Calu3 (cell line): ENCODE measurements at regions not wholly inside any gene's neighbourhood (a gene's known extent, or its start where the extent isn't known, plus 50 kb on each side); places are given as distances from the start of the nearest gene placed in this dataset.

Source experiments
- BruUV-seq: library from RNA; stranded (reverse); fragments of 400-500 nt; replicated peaks from 2 replicates; lab custom pipeline; 2021; lab: Mats Ljungman, UMichigan
- CTCF ChIA-PET: fragments of 300-600 bp; sonication (Branson Sonifier 250); formaldehyde crosslinking; loops from one replicate; lab custom pipeline; 2022; ENCODE audit warnings: antibody characterized with exemption; lab: Charles Lee
- DNase-seq: peaks from one replicate; pipeline ENCODE4 v3.0.0; 2022
- H3K27ac Mint-ChIP-seq: one replicate; pipeline ENCODE4 v1.8.0; 2022; ENCODE audit warnings: mixed read lengths; ENCODE audit not compliant: unreplicated experiment
- H3K27me3 Mint-ChIP-seq: one replicate; pipeline ENCODE4 v1.8.0; 2022; ENCODE audit warnings: mixed read lengths; ENCODE audit not compliant: unreplicated experiment
- H3K36me3 Mint-ChIP-seq: one replicate; pipeline ENCODE4 v1.8.0; 2022; ENCODE audit warnings: mild to moderate bottlenecking, moderate library complexity, mixed read lengths; ENCODE audit not compliant: insufficient read depth, unreplicated experiment
- H3K4me1 Mint-ChIP-seq: one replicate; pipeline ENCODE4 v1.8.0; 2022; ENCODE audit warnings: mild to moderate bottlenecking, low read depth, mixed read lengths; ENCODE audit not compliant: unreplicated experiment
- H3K4me3 Mint-ChIP-seq: one replicate; pipeline ENCODE4 v1.8.0; 2022; ENCODE audit warnings: mild to moderate bottlenecking, low read depth, moderate library complexity, mixed read lengths; ENCODE audit not compliant: unreplicated experiment
- H3K9me3 Mint-ChIP-seq: one replicate; pipeline ENCODE4 v1.8.0; 2022; ENCODE audit warnings: low read depth, mixed read lengths; ENCODE audit not compliant: unreplicated experiment
- intact Hi-C: fragments of 100-400 bp; cut with micrococcal nuclease; formaldehyde crosslinking; loops from one replicate; pipeline ENCODE4 v1.10.0; 2022; ENCODE audit not compliant: unreplicated experiment
- TF ChIP-seq, protein P1 (sequence below): fragments of 200-600 bp; IDR thresholded peaks from one replicate; pipeline ENCODE4 v1.8.0; 2022; ENCODE audit warnings: antibody characterized with exemption; ENCODE audit not compliant: unreplicated experiment

DNA sequence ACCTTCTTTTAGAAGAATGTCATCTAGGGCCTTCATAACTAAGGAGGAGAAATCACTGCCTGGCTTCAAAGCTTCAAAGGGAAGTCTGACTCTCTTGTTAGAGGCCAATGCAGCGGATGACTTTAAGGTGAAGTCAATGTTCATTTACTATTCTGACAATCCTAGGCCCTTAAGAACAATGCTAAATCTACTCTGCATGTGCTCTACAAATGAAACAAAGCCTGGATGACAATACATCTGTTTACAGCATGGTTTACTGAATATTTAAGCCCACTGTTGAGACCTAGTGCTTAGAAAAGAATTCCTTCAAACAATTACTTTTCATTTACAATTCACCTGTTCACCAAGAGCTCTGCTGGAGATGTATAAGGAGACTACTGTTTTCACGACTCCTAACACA lies 160.4 kb upstream of the EPHA3 start:
- no peaks in the 10 kb centered on the region for H3K27me3 Mint-ChIP-seq
- TF ChIP-seq, protein P1, sequence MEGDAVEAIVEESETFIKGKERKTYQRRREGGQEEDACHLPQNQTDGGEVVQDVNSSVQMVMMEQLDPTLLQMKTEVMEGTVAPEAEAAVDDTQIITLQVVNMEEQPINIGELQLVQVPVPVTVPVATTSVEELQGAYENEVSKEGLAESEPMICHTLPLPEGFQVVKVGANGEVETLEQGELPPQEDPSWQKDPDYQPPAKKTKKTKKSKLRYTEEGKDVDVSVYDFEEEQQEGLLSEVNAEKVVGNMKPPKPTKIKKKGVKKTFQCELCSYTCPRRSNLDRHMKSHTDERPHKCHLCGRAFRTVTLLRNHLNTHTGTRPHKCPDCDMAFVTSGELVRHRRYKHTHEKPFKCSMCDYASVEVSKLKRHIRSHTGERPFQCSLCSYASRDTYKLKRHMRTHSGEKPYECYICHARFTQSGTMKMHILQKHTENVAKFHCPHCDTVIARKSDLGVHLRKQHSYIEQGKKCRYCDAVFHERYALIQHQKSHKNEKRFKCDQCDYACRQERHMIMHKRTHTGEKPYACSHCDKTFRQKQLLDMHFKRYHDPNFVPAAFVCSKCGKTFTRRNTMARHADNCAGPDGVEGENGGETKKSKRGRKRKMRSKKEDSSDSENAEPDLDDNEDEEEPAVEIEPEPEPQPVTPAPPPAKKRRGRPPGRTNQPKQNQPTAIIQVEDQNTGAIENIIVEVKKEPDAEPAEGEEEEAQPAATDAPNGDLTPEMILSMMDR, result no peak
- H3K9me3 Mint-ChIP-seq, result peaks cover 6% of the 10 kb centered on the region
- H3K27ac Mint-ChIP-seq, result no peak overlapping the region
- intact Hi-C loops, result no loop called here
- H3K4me1 Mint-ChIP-seq, result no peaks in the 10 kb centered on the region
- CTCF ChIA-PET, result no interaction called here
- H3K4me3 Mint-ChIP-seq, result no peak overlapping the region
- DNase-seq, result no peak
- BruUV-seq, result no TSS peak
- H3K36me3 Mint-ChIP-seq, result no peaks in the 10 kb centered on the region

DNA sequence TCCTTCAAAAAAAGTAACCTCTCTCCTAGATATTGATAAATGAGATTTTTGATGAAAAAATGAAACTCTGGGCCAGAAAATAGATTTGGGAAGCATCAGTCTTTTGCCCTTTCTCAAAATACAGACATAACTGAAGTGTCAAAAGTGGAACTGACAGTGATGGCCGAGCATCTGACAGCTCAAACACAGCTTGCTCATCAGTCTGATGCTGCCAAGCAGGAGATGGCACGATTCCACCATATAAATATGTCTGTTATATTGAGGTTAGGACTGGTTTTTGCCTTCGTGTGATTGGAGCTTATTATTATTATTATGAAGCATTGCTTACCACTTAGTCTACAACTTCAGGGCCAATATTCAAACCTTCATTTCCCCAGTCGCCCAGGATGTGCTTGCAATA lies 152.6 kb upstream of the EPHA3 start:
- CTCF ChIA-PET, result no interaction called here
- intact Hi-C loops, result no loop called here
- Mint-ChIP-seq H3K27ac (no peak overlapping the region), H3K27me3 (no peaks in the 10 kb centered on the region), H3K36me3 (no peaks in the 10 kb centered on the region), H3K4me3 (no peak overlapping the region), H3K9me3 (no peaks in the 10 kb centered on the region), H3K4me1 (peaks cover 20% of the 10 kb centered on the region)
- BruUV-seq, result no TSS peak
- TF ChIP-seq, protein P1, result no peak
- DNase-seq, result no peak

DNA sequence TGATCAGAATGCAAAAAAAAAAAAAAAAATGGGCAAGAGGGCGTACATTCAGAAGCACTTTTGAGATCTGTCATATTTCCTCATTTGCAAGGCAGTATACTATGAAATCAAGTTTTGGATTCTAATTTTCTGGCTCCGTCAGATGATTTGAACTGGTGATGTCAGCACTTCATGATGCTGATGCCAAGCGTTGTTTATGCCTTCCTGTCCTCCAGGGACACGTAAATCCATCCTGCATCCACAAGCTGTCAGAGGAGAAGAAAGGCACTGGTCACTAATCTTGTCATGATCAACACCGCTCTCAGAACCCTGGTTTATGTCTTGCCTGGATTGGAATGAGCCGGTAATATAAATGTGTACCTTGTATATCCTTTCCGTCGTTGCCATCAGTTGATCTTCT lies 152.1 kb upstream of the EPHA3 start:
- no peaks in the 10 kb centered on the region for H3K36me3 Mint-ChIP-seq
- no peak overlapping the region for H3K4me3 Mint-ChIP-seq
- no peaks in the 10 kb centered on the region for H3K27me3 Mint-ChIP-seq
- no peaks in the 10 kb centered on the region for H3K9me3 Mint-ChIP-seq
- BruUV-seq, result no TSS peak
- CTCF ChIA-PET, result no interaction called here
- H3K27ac Mint-ChIP-seq, result no peak overlapping the region
- intact Hi-C loops, result no loop called here
- peaks cover 20% of the 10 kb centered on the region for H3K4me1 Mint-ChIP-seq
- TF ChIP-seq, protein P1, result no peak
- DNase-seq, result no peak

DNA sequence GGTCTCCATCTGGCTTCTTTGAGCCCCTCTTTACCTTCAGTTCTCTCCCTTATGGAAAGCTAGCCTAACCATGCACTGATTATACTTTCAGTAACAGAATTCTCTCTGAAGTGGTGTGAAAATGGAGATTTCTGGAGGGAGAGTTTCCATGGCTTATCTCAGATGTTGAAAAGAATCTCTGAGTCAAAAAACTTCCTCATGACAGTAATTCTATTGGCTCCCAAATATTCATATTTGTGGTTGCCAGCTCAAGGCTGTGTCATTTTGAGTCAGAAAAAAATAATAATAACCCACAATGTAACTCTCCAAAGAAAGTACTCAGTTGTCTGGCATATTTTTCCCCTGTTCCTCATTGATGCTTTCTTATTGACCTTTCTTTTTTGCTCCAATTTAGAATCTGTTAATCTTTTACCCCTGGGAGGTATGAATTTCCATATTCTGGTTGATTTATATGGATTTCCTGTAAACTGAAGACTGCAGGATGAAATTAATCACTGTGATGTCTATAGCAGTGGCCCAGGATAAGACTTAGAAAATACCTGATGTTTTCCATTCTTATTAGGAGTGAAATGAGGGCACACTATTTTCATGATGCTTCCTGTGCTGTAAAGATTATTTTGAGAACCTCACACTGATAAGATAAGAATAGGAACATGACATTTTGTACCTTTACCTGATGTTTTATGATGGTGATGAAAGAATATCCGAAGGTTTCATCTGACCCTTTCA lies 149.5 kb upstream of the EPHA3 start:
- DNase-seq, result peak; percentile 3
- CTCF ChIA-PET, result no interaction called here
- intact Hi-C loops, result loop anchor here (2.0 kb wide), 1 partner anchor 143 kb away; no protein-coding TSS in a partner anchor
- Mint-ChIP-seq H3K27ac (peak overlapping the region; percentile 37), H3K36me3 (no peaks in the 10 kb centered on the region), H3K4me3 (no peak overlapping the region), H3K27me3 (no peaks in the 10 kb centered on the region), H3K9me3 (no peaks in the 10 kb centered on the region), H3K4me1 (peaks cover 20% of the 10 kb centered on the region)
- BruUV-seq, result no TSS peak
- TF ChIP-seq, protein P1, result no peak
